PC-3 (cell line): ENCODE measurements at regions not wholly inside any gene's neighbourhood (a gene's known extent, or its start where the extent isn't known, plus 50 kb on each side); places are given as distances from the start of the nearest gene placed in this dataset.

Source experiments
- CTCF ChIP-seq: fragments of 300-600 bp; sonication (generic); conservative IDR thresholded peaks from 2 replicates; pipeline ENCODE4 v1.5.1; 2017; ENCODE audit warnings: antibody characterized with exemption, low read depth, mild to moderate bottlenecking, low read length
- EZH2 ChIP-seq: fragments of 300-600 bp; sonication (generic); IDR thresholded peaks from one replicate; pipeline ENCODE4 v1.6.1; 2017; ENCODE audit warnings: antibody characterized with exemption, mild to moderate bottlenecking, low read length; ENCODE audit not compliant: unreplicated experiment
- EZH2phosphoT487 ChIP-seq: fragments of 300-600 bp; sonication (generic); IDR thresholded peaks from 2 replicates; pipeline ENCODE4 v1.6.1; 2018; ENCODE audit warnings: mild to moderate bottlenecking, antibody characterized with exemption, low read length, borderline replicate concordance

- TF ChIP-seq CTCF (no peak), EZH2 (no peak), EZH2phosphoT487 (no peak)
Observed at GRCh38 chr15:39192979-39193560, 387.8 kb upstream of the THBS1 start.
